DMS79 (cell line): ENCODE measurements at regions not wholly inside any gene's neighbourhood (a gene's known extent, or its start where the extent isn't known, plus 50 kb on each side); places are given as distances from the start of the nearest gene placed in this dataset.

ENCODE experiments used
- DNase-seq: peaks from one replicate; lab custom pipeline; 2025; lab: John Stamatoyannopoulos, UW

- DNase-seq, result no peak
Measured at GRCh38 chr1:106754957-106755356, 301.5 kb upstream of the PRMT6 start.

DNA sequence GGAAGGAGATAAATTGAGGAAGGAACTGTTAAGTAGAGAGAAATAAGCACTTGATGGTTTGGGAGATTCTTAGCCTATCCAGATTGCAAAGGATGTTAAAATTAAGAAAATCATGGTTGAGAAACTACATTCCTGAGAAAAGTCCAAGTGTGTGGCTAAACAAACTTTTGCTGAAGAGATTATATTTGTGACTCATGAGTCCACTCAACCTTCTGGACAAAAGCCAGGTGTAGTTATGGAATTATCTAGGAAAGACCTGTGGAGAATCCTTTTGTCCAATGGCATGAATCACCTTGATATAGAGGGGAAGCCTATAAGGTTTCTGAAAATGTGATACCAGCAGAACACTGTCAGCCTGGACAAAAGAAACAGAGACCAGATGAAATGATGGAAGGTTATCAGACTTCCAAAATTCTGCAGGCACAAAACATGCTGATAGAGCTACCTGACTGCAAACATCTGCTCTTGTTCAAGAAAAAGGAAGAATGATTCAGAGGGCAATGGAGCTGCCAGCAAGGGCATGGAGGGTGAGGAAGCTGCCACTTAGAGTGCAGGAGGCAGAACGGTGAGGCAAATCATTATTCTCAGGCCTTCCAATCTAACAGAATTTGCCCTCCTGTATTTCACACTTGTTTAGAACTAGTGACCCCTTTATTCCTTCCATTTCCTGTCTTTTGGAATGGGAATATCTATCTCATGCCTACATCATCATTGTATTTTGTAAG is 300.6 kb upstream of the PRMT6 start:
- DNase-seq, result no peak

- no peak for DNase-seq
Measured at GRCh38 chr1:106756752-106757151, 299.7 kb upstream of the PRMT6 start.

DNA sequence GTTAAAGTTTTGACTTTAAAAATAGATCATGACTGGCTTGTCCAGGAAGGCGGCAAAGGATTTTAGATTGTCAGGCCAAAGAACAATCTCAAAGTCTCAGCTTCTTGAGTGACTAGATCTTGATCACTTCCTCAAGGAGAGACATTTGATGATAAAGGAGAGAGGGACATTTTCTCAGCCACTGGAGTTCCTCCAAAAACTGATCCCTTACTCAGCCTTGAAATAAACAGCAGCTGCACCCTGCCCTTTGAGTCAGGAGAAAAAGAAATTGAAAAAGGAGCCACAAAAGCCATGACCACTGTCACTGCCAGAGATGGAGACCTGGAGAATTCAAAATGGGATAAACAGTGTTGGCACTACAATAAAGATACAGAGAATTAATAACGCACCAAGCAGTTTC is 288.4 kb upstream of the PRMT6 start:
- DNase-seq, result no peak

DNA sequence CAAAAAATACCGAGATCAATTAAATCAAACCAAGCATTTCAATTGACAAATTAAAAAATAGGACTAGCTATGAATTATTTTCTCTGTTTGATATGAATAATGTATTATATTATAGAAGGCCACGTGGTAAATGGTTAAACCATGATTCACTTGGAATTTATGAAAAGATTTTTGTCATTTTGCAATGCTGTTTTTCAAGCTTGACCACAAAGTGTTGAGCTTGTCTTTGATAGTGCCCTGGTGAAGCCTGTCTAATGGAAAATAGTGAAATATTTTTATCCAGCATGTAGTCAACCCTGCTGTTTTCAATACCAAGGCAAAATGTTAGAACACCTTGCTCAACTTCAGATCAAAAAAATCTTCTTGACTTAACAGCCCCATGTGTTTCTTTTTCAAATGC is 288.0 kb upstream of the PRMT6 start:
- DNase-seq, result no peak

- DNase-seq, result no peak
Measured at GRCh38 chr1:106773206-106773605, 283.3 kb upstream of the PRMT6 start.

- DNase-seq, result no peak
Measured at GRCh38 chr1:106780066-106780465, 276.4 kb upstream of the PRMT6 start.

- DNase-seq, result no peak
Measured at GRCh38 chr1:106780806-106781569, 275.5 kb upstream of the PRMT6 start.

GRCh38 chr1:106785176-106785575 is 271.3 kb upstream of the PRMT6 start:
- no peak for DNase-seq

DNA sequence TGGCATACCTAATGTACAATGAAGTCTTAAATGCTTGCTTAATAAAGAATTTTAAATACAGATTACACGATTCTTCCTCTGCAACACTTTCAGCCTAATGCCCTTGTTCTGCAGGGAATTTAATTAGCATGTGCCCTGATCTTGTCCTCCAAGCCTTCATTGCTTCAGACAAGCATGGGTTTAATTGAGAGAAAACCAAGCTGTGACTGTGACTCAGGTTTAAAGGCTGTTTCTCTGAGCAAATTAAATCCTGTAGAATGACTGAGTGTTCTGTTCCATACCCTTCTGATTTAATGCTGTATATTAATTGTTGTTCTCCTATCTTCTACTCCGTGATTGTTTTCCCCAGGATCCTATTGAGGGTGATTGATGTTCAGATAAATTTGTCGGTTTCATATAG is 269.0 kb upstream of the PRMT6 start:
- DNase-seq, result no peak

DNA sequence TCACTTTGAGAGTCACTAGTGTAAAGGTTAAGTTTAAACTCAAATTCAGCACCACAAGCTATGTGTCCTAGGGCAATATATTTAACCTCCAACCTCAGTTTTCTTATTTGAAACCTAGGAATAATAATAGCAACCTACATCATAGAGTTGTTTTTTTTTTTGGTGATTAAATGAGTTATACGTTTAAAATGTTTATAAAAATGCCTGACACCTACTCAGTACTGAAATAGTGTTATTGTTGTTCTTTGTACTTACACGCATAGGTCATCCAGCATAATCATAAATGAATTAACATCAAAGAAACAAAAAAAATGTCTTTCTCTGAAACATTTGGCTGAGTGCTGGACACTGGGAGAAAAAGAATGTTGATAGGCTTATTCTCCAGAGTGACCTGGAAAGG is 266.8 kb upstream of the PRMT6 start:
- no peak for DNase-seq

GRCh38 chr1:106791041-106791440 is 265.4 kb upstream of the PRMT6 start:
- DNase-seq, result no peak

- peak; percentile 93 for DNase-seq
Measured at GRCh38 chr1:106793651-106794050, 262.8 kb upstream of the PRMT6 start.

DNA sequence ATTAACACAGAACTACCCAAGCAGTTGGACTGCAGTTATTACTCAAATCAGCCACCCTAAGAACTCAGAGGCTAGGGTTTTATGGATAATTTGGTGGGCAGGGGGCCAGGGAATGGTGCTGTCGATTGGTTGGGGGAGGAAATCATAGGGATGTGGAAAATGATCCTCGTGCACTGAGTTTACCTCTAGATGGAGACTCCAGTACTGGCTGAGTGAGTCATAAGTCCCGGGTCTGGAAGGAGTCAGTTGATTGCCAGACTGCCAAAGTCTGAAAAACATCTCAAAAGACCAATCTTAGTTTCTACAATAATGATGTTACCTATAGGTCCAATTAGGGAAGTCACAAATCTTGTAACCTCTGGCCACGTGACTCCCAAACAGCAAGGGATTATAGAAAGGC is 257.5 kb upstream of the PRMT6 start:
- DNase-seq, result no peak

DNA sequence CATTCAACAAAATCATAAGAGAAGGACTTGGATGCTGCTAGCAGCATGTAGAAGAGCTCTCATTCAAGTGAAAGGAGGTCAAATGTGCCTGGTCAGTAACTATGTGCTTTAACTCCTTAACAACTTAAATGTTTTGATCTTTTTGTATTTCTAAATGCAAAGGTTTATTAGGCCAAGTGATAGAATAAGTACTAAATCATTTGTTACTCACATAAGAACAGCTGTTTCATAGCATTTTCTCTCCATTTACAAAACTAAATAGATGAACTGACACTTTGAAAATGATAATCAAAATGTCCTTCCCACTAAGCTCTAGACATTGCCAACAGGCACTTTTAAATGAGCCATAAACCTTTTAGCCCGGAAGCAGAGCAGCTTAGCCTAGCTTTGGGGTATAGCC is 254.3 kb upstream of the PRMT6 start:
- no peak for DNase-seq

GRCh38 chr1:106814418-106814817 is 242.1 kb upstream of the PRMT6 start:
- no peak for DNase-seq

GRCh38 chr1:106817575-106817974 is 238.9 kb upstream of the PRMT6 start:
- DNase-seq, result no peak

GRCh38 chr1:106831511-106831910 is 225.0 kb upstream of the PRMT6 start:
- no peak for DNase-seq

DNA sequence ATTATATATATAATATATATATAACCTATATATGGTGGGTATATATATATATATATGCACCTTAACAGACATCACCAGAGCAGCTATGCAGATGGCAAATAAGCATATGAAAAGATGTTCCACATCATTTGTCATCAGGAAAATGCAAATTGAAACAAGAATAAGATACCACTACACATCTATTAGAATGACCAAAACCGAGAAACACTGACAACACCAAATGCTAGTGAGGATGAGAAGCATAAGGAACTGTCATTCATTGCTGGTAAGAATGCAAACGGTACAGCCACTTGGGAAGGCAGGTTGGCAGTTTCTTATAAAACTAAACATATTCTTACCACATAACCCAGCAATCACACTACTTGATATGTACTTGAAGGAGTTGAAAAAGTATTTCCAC is 219.8 kb upstream of the PRMT6 start:
- no peak for DNase-seq

DNA sequence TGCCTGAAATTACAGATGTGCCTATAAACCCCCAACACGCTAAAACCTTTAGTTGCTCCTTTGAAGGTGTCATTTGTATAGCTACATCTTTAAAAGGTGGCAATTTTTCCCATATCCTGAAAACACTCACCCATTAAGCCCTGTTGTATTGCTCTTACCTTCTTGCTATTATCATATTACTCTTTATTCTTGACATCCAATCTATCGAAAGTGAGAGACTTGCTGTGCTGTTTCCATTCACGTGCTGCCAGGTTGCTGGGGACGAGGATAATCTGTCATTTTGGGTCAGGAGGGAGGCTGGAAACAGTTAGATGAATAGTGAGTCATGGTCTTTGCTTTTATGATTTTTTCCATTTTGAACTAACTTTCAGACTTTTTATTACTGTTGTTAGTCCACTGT is 213.0 kb upstream of the PRMT6 start:
- DNase-seq, result no peak

GRCh38 chr1:106846656-106847055 is 209.8 kb upstream of the PRMT6 start:
- DNase-seq, result no peak

DNA sequence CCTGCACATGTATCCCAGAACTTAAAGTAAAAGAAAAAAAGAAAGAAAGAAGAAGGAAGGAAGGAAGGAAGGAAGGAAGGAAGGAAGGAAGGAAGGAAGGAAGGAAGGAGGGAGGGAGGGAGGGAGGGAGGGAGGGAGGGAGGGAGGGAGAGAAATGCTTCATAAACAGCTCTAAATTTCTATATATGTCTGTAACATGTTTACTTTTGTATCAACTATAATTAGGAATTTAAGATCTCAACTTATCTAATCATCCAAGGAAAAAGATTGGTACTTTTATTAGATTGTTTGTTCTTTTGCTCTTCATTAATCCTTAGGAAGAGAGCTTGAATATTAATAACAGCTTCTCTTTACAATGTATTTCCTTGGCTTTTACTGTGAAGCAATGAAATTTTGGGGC is 195.4 kb upstream of the PRMT6 start:
- no peak for DNase-seq

GRCh38 chr1:106868828-106869227 is 187.6 kb upstream of the PRMT6 start:
- no peak for DNase-seq

DNA sequence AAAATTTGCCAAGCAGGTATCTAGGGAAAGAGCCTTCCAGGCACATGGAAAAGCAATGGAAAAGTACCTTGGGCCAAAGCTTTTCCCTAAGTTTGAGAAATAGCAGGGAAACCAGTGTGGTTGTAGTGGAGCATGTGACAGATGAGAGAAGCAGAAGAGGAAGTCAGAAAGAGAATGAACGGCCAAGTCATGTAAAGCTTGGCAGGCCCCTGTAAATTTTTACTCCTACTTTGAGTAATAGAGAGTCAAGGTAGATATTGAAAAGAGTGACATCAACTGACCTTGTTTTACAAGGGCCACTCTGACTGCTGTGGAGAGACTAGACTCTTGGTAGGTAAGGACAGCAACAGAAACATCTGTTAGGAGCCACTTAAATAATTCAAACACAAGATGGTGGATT is 180.9 kb upstream of the PRMT6 start:
- no peak for DNase-seq
